Renal cortex interstitium (tissue), 11 donors: ENCODE measurements at regions not wholly inside any gene's neighbourhood (a gene's known extent, or its start where the extent isn't known, plus 50 kb on each side); places are given as distances from the start of the nearest gene placed in this dataset.
"Not testable (repeated sequence)": the region's sequence is repeated elsewhere in the genome, so short reads cannot be mapped to it uniquely, and the experiment has no call there.

ENCODE experiments used
- DNase-seq, 11 donors: peaks; one replicate each; pipeline ENCODE4 v3.0.0-alpha.2; 2013; ENCODE audit warnings: low read depth in 9 of 11, low spot score in 4 of 11; ENCODE audit errors: extremely low read depth in 1 of 11

- DNase-seq: no peak
These were observed 88.8 kb downstream of the MRM1 start for GRCh38 chr17:36690190-36690589.

GRCh38 chr17:36691606-36692005 is 90.2 kb downstream of the MRM1 start:
- no peak for DNase-seq

GRCh38 chr17:36695082-36695481 is 93.7 kb downstream of the MRM1 start:
- no peak for DNase-seq

GRCh38 chr17:36695710-36696109 is 94.3 kb downstream of the MRM1 start:
- not testable (repeated sequence) for DNase-seq

GRCh38 chr17:36696805-36697204 is 95.4 kb downstream of the MRM1 start:
- DNase-seq: no peak

GRCh38 chr17:36697903-36698530 is 96.6 kb downstream of the MRM1 start:
- peak in 9 of 11 donors; percentile 41 to 59 (median 49) for DNase-seq

- DNase-seq: no peak
These were observed 100.2 kb downstream of the MRM1 start for GRCh38 chr17:36701429-36702099.

- DNase-seq: no peak
These were observed 101.3 kb downstream of the MRM1 start for GRCh38 chr17:36702636-36703035.

- peak; percentile 44 to 76 (median 63) for DNase-seq
These were observed 102.5 kb downstream of the MRM1 start for GRCh38 chr17:36703860-36704266.

GRCh38 chr17:36705283-36705795 is 104.0 kb downstream of the MRM1 start:
- DNase-seq: no peak

- peak in 1 of 11 donors; percentile 33 for DNase-seq
These were observed 104.7 kb downstream of the MRM1 start for GRCh38 chr17:36705874-36706731.

- no peak for DNase-seq
These were observed 106.5 kb downstream of the MRM1 start for GRCh38 chr17:36707904-36708303.

- no peak for DNase-seq
These were observed 113.4 kb downstream of the MRM1 start for GRCh38 chr17:36714789-36715188.

- no peak for DNase-seq
These were observed 114.6 kb downstream of the MRM1 start for GRCh38 chr17:36715951-36716350.

GRCh38 chr17:36717088-36717487 is 115.7 kb downstream of the MRM1 start:
- DNase-seq: no peak

GRCh38 chr17:36720131-36720530 is 118.7 kb downstream of the MRM1 start:
- DNase-seq: no peak

GRCh38 chr17:36721560-36722120 is 120.3 kb downstream of the MRM1 start:
- no peak for DNase-seq

GRCh38 chr17:36722121-36722902 is 120.9 kb downstream of the MRM1 start:
- peak in 3 of 11 donors; percentile 42 to 53 (median 43) for DNase-seq

- DNase-seq: no peak
These were observed 121.5 kb downstream of the MRM1 start for GRCh38 chr17:36722903-36723263.
